A549 (cell line): ENCODE measurements at regions not wholly inside any gene's neighbourhood (a gene's known extent, or its start where the extent isn't known, plus 50 kb on each side); places are given as distances from the start of the nearest gene placed in this dataset.

Experiments
- ATAC-seq, 2 experiments: fragments of 200-7000 bp in 1 of 2; fragments of >200 bp in 1 of 2; cut with Nextera tagmentation in 1 of 2; cut with Tn5 transposase in 1 of 2; 3 replicates each; pipeline versions ENCODE4 v1.8.0 to v1.9.1; 2018 to 2020; ENCODE audit warnings: mild to moderate bottlenecking in 1 of 2, moderate library complexity in 1 of 2
- CTCF ChIA-PET: fragments of 300-600 bp; sonication (Branson Sonifier 250); formaldehyde crosslinking; extraction: SDS; loops from one replicate; lab custom pipeline; 2021; ENCODE audit warnings: antibody characterized with exemption, inconsistent platforms; lab: Yijun Ruan, JAX
- POLR2A ChIA-PET: fragments of 350-600 bp; formaldehyde crosslinking; extraction: SDS; loops from one replicate; lab custom pipeline; 2021; ENCODE audit warnings: antibody characterized with exemption, inconsistent platforms; lab: Yijun Ruan, JAX
- DNase-seq, 2 experiments: peaks; one replicate each; pipeline versions ENCODE4 v3.0.0 to v3.0.0-alpha.2; 2011 to 2016; ENCODE audit warnings: low read depth in 1 of 2, low spot score in 1 of 2
- FAIRE-seq: peaks from 2 replicates; lab custom pipeline; 2011; peaks lifted over from hg19 to GRCh38; lab: Jason Lieb, UNC
- H3K27ac ChIP-seq, 2 experiments: fragments of >200 bp; sonication (Bioruptor Twin); formaldehyde crosslinking; 3 replicates each; pipeline ENCODE4 v1.5.1; 2016 to 2017
- H3K4me1 ChIP-seq: fragments of >200 bp; sonication (Bioruptor Twin); formaldehyde crosslinking; 3 replicates; pipeline ENCODE4 v1.6.1; 2016
- H3K4me2 ChIP-seq: fragments of >200 bp; sonication (Bioruptor Twin); formaldehyde crosslinking; 3 replicates; pipeline ENCODE4 v1.6.1; 2016
- H3K4me3 ChIP-seq: fragments of >200 bp; sonication (Bioruptor Twin); formaldehyde crosslinking; 3 replicates; pipeline ENCODE4 v1.5.1; 2016
- H3K9me3 ChIP-seq: fragments of >200 bp; sonication (Bioruptor Twin); formaldehyde crosslinking; 3 replicates; pipeline ENCODE4 v1.6.1; 2016
- BCL3 ChIP-seq: fragments of >200 bp; sonication (Bioruptor Twin); formaldehyde crosslinking; IDR thresholded peaks from 3 replicates; pipeline ENCODE4 v1.6.1; 2016
- BHLHE40 ChIP-seq: IDR thresholded peaks from 2 replicates; pipeline ENCODE4 v1.6.1; 2012; ENCODE audit warnings: low read depth, low read length, inconsistent platforms
- CBX2 ChIP-seq: fragments of 200-600 bp; sonication (generic); IDR thresholded peaks from 2 replicates; pipeline ENCODE4 v1.6.1; 2016; ENCODE audit warnings: low read depth, mild to moderate bottlenecking, borderline replicate concordance
- E2F6 ChIP-seq: IDR thresholded peaks from 2 replicates; pipeline ENCODE4 v1.6.1; 2012; ENCODE audit warnings: low read depth, borderline replicate concordance
- ELK1 ChIP-seq: fragments of 150-350 bp; IDR thresholded peaks from 2 replicates; pipeline ENCODE4 v1.6.1; 2014; ENCODE audit warnings: low read depth, mild to moderate bottlenecking, low read length
- EP300 ChIP-seq, 2 experiments: fragments of >200 bp; sonication (Bioruptor Twin); formaldehyde crosslinking; IDR thresholded peaks; 2 replicates in 1 of 2; 3 replicates in 1 of 2; pipeline ENCODE4 v1.6.1; 2016 to 2017
- FOSB ChIP-seq: fragments of 250-450 bp; sonication (Bioruptor Pico); IDR thresholded peaks from 2 replicates; pipeline ENCODE4 v1.5.0; 2020; ENCODE audit warnings: mild to moderate bottlenecking, moderate library complexity
- HMGXB4 ChIP-seq: fragments of 250-450 bp; sonication (Bioruptor Pico); IDR thresholded peaks from 2 replicates; pipeline ENCODE4 v1.5.0; 2021; ENCODE audit warnings: mild to moderate bottlenecking, moderate library complexity, borderline replicate concordance
- HOXB5 ChIP-seq: fragments of 250-450 bp; sonication (Bioruptor Pico); IDR thresholded peaks from 2 replicates; pipeline ENCODE4 v1.5.0; 2020; ENCODE audit warnings: mild to moderate bottlenecking, moderate library complexity
- KDM1A ChIP-seq: fragments of 200-600 bp; sonication (generic); IDR thresholded peaks from 2 replicates; pipeline ENCODE4 v1.6.1; 2016; ENCODE audit warnings: low read depth, mild to moderate bottlenecking
- MAZ ChIP-seq: fragments of 150-350 bp; IDR thresholded peaks from 2 replicates; pipeline ENCODE4 v1.6.1; 2014; ENCODE audit warnings: antibody characterized with exemption, low read depth, low read length, borderline replicate concordance
- NPAS2 ChIP-seq: fragments of 250-450 bp; sonication (Bioruptor Pico); IDR thresholded peaks from 2 replicates; pipeline ENCODE4 v1.8.0; 2022; ENCODE audit warnings: mild to moderate bottlenecking, moderate library complexity, borderline replicate concordance
- PHF8 ChIP-seq: fragments of 200-600 bp; sonication (generic); IDR thresholded peaks from 2 replicates; pipeline ENCODE4 v1.6.1; 2016; ENCODE audit warnings: low read depth, mild to moderate bottlenecking, antibody characterized with exemption, moderate library complexity, borderline replicate concordance
- RCOR1 ChIP-seq: fragments of 150-350 bp; IDR thresholded peaks from 2 replicates; pipeline ENCODE4 v1.6.1; 2014; ENCODE audit warnings: antibody characterized with exemption, low read length, low read depth
- RFX5 ChIP-seq: fragments of 450-650 bp; IDR thresholded peaks from 2 replicates; pipeline ENCODE4 v1.7.1; 2014; ENCODE audit warnings: antibody characterized with exemption, mild to moderate bottlenecking, moderate library complexity
- SREBF2 ChIP-seq: fragments of 450-650 bp; IDR thresholded peaks from 2 replicates; pipeline ENCODE4 v1.6.1; 2014; ENCODE audit warnings: mild to moderate bottlenecking, moderate library complexity
- WGBS: methylation state at CpG from one replicate; pipeline ENCODE4 v1.1.6; 2017; ENCODE audit errors: missing lambda C conversion rate; 5-methylcytosine and 5-hydroxymethylcytosine counted together
- TF ChIP-seq, protein P1 (sequence below): fragments of 250-450 bp; sonication (Bioruptor Pico); IDR thresholded peaks from 2 replicates; pipeline ENCODE4 v1.5.0; 2020; ENCODE audit warnings: low read depth, mild to moderate bottlenecking, moderate library complexity

GRCh38 chr5:2373631-2374030, 377.8 kb downstream of the IRX2 start:
- no peak for FAIRE-seq
- ChIA-PET CTCF (no interaction called here), POLR2A (no interaction called here)

GRCh38 chr5:2371419-2371710, 380.1 kb downstream of the IRX2 start:
- FAIRE-seq, result no peak
- 41% methylated on average over 10 of the region's 14 CpGs for WGBS
- H3K4me2 ChIP-seq, result no peak overlapping the region
- H3K4me3 ChIP-seq, result no peak overlapping the region
- no peak overlapping the region for H3K27ac ChIP-seq
- POLR2A ChIA-PET, result no interaction called here
- no peaks in the 10 kb centered on the region for H3K4me1 ChIP-seq
- no peak for DNase-seq
- CTCF ChIA-PET, result no interaction called here
- no peaks in the 10 kb centered on the region for H3K9me3 ChIP-seq
- no peak for TF ChIP-seq SREBF2
- TF ChIP-seq PHF8, result no peak
- TF ChIP-seq, protein P1, sequence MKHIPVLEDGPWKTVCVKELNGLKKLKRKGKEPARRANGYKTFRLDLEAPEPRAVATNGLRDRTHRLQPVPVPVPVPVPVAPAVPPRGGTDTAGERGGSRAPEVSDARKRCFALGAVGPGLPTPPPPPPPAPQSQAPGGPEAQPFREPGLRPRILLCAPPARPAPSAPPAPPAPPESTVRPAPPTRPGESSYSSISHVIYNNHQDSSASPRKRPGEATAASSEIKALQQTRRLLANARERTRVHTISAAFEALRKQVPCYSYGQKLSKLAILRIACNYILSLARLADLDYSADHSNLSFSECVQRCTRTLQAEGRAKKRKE (CRISPR knock-in tag), result no peak
- TF ChIP-seq E2F6, result no peak
- TF ChIP-seq NPAS2, result no peak
- TF ChIP-seq HOXB5 (CRISPR knock-in tag), result no peak
- TF ChIP-seq FOSB (CRISPR knock-in tag), result no peak
- no peak for TF ChIP-seq KDM1A
- no peak for TF ChIP-seq CBX2
- no peak for TF ChIP-seq ELK1
- TF ChIP-seq RFX5, result no peak
- no peak for TF ChIP-seq BHLHE40
- TF ChIP-seq BCL3, result no peak
- TF ChIP-seq HMGXB4, result no peak
- no peak for TF ChIP-seq RCOR1
- TF ChIP-seq, all 56 proteins: peak for 0
- ATAC-seq, result no peak

More at GRCh38 chr5:2373631-2374030, 377.8 kb downstream of the IRX2 start:
- ATAC-seq (no peak), DNase-seq (no peak)
- 22% methylated on average over 6 of the region's 6 CpGs for WGBS
- TF ChIP-seq EP300 (IDR thresholded peaks at IDR 0.05) (no peak), FOSB (CRISPR knock-in tag) (no peak)
- H3K27ac ChIP-seq, result no peak overlapping the region
- H3K4me2 ChIP-seq, result no peak overlapping the region
- no peaks in the 10 kb centered on the region for H3K9me3 ChIP-seq
- no peak overlapping the region for H3K4me3 ChIP-seq
- H3K4me1 ChIP-seq, result no peaks in the 10 kb centered on the region

DNA sequence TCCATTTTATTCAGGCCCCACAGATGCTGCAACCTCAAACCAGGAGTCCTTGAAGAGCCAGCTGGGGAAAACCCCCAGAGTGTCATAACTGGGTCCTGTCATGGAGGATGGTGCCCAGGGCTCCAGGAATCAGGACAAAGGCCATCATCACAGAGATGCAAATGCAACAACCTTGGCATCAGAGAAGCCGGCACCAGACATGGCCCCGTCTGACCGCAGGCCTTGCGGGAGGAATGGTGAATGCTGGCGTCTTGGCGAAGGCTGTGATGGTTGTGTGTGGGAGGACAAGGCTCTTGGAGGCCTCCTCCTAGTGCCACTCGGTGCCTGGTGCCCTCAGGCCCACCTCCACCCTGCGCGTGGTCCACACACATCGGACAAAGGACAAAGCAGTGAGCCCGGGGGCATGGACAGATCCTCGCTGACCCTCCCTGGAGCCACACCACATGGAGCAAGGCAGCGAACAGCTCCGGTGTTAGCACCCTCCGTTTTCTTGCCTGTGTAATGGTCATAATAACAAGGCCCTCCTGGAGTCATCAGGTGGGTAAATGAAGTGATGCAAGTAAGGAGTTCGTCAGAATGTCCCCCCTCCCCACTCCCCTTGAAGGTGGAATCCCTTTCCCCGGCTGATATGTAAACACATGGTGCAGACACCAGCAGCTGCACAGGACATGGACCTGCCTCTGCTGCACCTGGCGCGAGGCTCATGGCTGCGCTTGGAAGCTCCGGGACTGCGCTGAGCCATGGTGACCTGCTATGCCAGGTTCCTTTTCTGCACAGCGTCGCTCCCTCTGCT, 380.7 kb downstream of the IRX2 start:
- TF ChIP-seq ELK1 (no peak), MAZ (no peak), HOXB5 (CRISPR knock-in tag) (no peak)
- no peak for FAIRE-seq
- Histone ChIP-seq H3K9me3 (no peaks in the 10 kb centered on the region), H3K27ac (no peak overlapping the region), H3K4me1 (no peaks in the 10 kb centered on the region), H3K4me3 (no peak overlapping the region), H3K4me2 (no peak overlapping the region)
- ChIA-PET POLR2A (no interaction called here), CTCF (no interaction called here)
- no peak for DNase-seq
- WGBS, result 45% methylated on average over 21 of the region's 24 CpGs
- ATAC-seq, result no peak
